SK-N-SH treated with all-trans-retinoic acid at 6 μM for 48 hours (cell line): ENCODE measurements at regions not wholly inside any gene's neighbourhood (a gene's known extent, or its start where the extent isn't known, plus 50 kb on each side); places are given as distances from the start of the nearest gene placed in this dataset.

Source experiments
- ATAC-seq: fragments of 200-7000 bp; cut with Tn5 transposase; 3 replicates; pipeline ENCODE4 v1.9.1; 2020; ENCODE audit warnings: mild to moderate bottlenecking, moderate library complexity
- ARNTL ChIP-seq: fragments of 450-650 bp; formaldehyde crosslinking; IDR thresholded peaks from 2 replicates; pipeline ENCODE4 v1.5.0; 2020; ENCODE audit warnings: low read depth, mild to moderate bottlenecking, moderate library complexity, borderline replicate concordance
- BACH2 ChIP-seq: fragments of 250-450 bp; sonication (Bioruptor Pico); IDR thresholded peaks from 2 replicates; pipeline ENCODE4 v1.9.0; 2021; ENCODE audit warnings: mild to moderate bottlenecking, borderline replicate concordance
- CSDC2 ChIP-seq: fragments of 250-450 bp; sonication (Bioruptor Pico); IDR thresholded peaks from 2 replicates; pipeline ENCODE4 v1.5.0; 2020; ENCODE audit warnings: mild to moderate bottlenecking, moderate library complexity
- ESRRG ChIP-seq: fragments of 250-450 bp; sonication (Bioruptor Pico); IDR thresholded peaks from 2 replicates; pipeline ENCODE4 v1.6.1; 2021; ENCODE audit warnings: mild to moderate bottlenecking
- GLIS3 ChIP-seq: fragments of 250-450 bp; sonication (Bioruptor Pico); IDR thresholded peaks from 2 replicates; pipeline ENCODE4 v1.5.0; 2020; ENCODE audit warnings: mild to moderate bottlenecking, moderate library complexity
- ISL1 ChIP-seq: fragments of 250-450 bp; sonication (Bioruptor Pico); IDR thresholded peaks from 2 replicates; pipeline ENCODE4 v2.1.2; 2022; ENCODE audit warnings: mild to moderate bottlenecking, moderate library complexity
- OSR1 ChIP-seq: fragments of 250-450 bp; sonication (Bioruptor Pico); IDR thresholded peaks from 2 replicates; pipeline ENCODE4 v1.8.0; 2022; ENCODE audit warnings: moderate library complexity, mild to moderate bottlenecking, inconsistent platforms
- RARB ChIP-seq: fragments of 250-450 bp; sonication (Bioruptor Pico); IDR thresholded peaks from 2 replicates; pipeline ENCODE4 v1.8.0; 2021; ENCODE audit warnings: mild to moderate bottlenecking, moderate library complexity
- SNAI2 ChIP-seq: fragments of 250-450 bp; sonication (Bioruptor Pico); IDR thresholded peaks from 2 replicates; pipeline ENCODE4 v1.5.0; 2020; ENCODE audit warnings: mild to moderate bottlenecking, moderate library complexity
- TOX ChIP-seq: fragments of 250-450 bp; sonication (Bioruptor Pico); IDR thresholded peaks from 2 replicates; pipeline ENCODE4 v1.8.0; 2021; ENCODE audit warnings: mild to moderate bottlenecking, moderate library complexity, borderline replicate concordance
- ZFP3 ChIP-seq: fragments of 250-450 bp; sonication (Bioruptor Pico); IDR thresholded peaks from 2 replicates; pipeline ENCODE4 v1.5.0; 2020; ENCODE audit warnings: mild to moderate bottlenecking, moderate library complexity
- ZFP30 ChIP-seq: fragments of 450-650 bp; formaldehyde crosslinking; IDR thresholded peaks from 2 replicates; pipeline ENCODE4 v1.5.0; 2022; ENCODE audit warnings: mild to moderate bottlenecking, moderate library complexity
- ZNF565 ChIP-seq: fragments of 450-650 bp; formaldehyde crosslinking; conservative IDR thresholded peaks from 2 replicates; pipeline ENCODE4 v1.5.0; 2020; ENCODE audit warnings: low read depth, mild to moderate bottlenecking, moderate library complexity
- ZNF70 ChIP-seq: fragments of 450-650 bp; formaldehyde crosslinking; IDR thresholded peaks from 2 replicates; pipeline ENCODE4 v1.5.0; 2020; ENCODE audit warnings: mild to moderate bottlenecking, moderate library complexity
- ZNF8 ChIP-seq: fragments of 450-650 bp; formaldehyde crosslinking; IDR thresholded peaks from 2 replicates; pipeline ENCODE4 v1.5.0; 2020; ENCODE audit warnings: mild to moderate bottlenecking, moderate library complexity
- TF ChIP-seq, protein P1 (sequence below): fragments of 250-450 bp; sonication (Bioruptor Pico); IDR thresholded peaks from 2 replicates; pipeline ENCODE4 v1.8.0; 2020; ENCODE audit warnings: mild to moderate bottlenecking, moderate library complexity, borderline replicate concordance
- TF ChIP-seq, protein P2 (sequence below): fragments of 250-450 bp; sonication (Bioruptor Pico); IDR thresholded peaks from 2 replicates; pipeline ENCODE4 v1.8.0; 2021; ENCODE audit warnings: low read depth, mild to moderate bottlenecking, moderate library complexity, borderline replicate concordance
- TF ChIP-seq, protein P3 (sequence below): fragments of 250-450 bp; sonication (Bioruptor Pico); IDR thresholded peaks from 2 replicates; pipeline ENCODE4 v1.5.0; 2020; ENCODE audit warnings: mild to moderate bottlenecking, moderate library complexity
- TF ChIP-seq, protein P4 (sequence below): fragments of 250-450 bp; sonication (Bioruptor Pico); IDR thresholded peaks from 2 replicates; pipeline ENCODE4 v1.5.1; 2021; ENCODE audit warnings: mild to moderate bottlenecking, moderate library complexity
- TF ChIP-seq, protein P5 (sequence below): fragments of 250-450 bp; sonication (Bioruptor Pico); IDR thresholded peaks from 2 replicates; pipeline ENCODE4 v1.5.1; 2020; ENCODE audit warnings: low read depth, mild to moderate bottlenecking, moderate library complexity

DNA sequence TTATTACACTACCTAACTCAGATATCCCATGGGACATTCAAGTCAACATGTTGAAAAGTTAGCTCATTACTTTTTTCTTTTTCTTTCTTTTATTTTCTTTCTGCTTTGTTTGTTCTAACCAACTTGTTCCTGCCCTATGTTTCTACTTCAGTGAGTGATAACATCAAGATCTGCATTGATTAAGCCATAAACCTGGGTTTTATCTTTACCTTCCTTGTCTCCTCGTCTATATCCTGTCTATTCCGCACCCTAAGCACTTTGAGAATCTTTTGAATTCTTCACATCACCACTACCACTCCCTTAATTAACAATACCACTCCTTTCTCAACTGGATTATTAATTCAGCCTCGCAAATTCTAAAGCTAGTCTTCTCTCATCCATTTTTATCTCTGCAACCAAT is 81.9 kb upstream of the AVPR1A start:
- ATAC-seq = no peak
- no peak for TF ChIP-seq SNAI2 (CRISPR knock-in tag)
- TF ChIP-seq OSR1 (CRISPR knock-in tag) = no peak
- no peak for TF ChIP-seq ZNF8 (CRISPR knock-in tag)
- TF ChIP-seq ZNF565 (CRISPR knock-in tag) = no peak
- TF ChIP-seq CSDC2 (CRISPR knock-in tag) = no peak
- no peak for TF ChIP-seq TOX (CRISPR knock-in tag)
- no peak for TF ChIP-seq ESRRG (CRISPR knock-in tag)
- TF ChIP-seq, protein P1, sequence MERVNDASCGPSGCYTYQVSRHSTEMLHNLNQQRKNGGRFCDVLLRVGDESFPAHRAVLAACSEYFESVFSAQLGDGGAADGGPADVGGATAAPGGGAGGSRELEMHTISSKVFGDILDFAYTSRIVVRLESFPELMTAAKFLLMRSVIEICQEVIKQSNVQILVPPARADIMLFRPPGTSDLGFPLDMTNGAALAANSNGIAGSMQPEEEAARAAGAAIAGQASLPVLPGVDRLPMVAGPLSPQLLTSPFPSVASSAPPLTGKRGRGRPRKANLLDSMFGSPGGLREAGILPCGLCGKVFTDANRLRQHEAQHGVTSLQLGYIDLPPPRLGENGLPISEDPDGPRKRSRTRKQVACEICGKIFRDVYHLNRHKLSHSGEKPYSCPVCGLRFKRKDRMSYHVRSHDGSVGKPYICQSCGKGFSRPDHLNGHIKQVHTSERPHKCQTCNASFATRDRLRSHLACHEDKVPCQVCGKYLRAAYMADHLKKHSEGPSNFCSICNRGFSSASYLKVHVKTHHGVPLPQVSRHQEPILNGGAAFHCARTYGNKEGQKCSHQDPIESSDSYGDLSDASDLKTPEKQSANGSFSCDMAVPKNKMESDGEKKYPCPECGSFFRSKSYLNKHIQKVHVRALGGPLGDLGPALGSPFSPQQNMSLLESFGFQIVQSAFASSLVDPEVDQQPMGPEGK (CRISPR knock-in tag) = no peak
- TF ChIP-seq, protein P2, sequence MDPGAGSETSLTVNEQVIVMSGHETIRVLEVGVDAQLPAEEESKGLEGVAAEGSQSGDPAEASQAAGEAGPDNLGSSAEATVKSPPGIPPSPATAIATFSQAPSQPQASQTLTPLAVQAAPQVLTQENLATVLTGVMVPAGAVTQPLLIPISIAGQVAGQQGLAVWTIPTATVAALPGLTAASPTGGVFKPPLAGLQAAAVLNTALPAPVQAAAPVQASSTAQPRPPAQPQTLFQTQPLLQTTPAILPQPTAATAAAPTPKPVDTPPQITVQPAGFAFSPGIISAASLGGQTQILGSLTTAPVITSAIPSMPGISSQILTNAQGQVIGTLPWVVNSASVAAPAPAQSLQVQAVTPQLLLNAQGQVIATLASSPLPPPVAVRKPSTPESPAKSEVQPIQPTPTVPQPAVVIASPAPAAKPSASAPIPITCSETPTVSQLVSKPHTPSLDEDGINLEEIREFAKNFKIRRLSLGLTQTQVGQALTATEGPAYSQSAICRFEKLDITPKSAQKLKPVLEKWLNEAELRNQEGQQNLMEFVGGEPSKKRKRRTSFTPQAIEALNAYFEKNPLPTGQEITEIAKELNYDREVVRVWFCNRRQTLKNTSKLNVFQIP (CRISPR knock-in tag) = no peak
- TF ChIP-seq, protein P3, sequence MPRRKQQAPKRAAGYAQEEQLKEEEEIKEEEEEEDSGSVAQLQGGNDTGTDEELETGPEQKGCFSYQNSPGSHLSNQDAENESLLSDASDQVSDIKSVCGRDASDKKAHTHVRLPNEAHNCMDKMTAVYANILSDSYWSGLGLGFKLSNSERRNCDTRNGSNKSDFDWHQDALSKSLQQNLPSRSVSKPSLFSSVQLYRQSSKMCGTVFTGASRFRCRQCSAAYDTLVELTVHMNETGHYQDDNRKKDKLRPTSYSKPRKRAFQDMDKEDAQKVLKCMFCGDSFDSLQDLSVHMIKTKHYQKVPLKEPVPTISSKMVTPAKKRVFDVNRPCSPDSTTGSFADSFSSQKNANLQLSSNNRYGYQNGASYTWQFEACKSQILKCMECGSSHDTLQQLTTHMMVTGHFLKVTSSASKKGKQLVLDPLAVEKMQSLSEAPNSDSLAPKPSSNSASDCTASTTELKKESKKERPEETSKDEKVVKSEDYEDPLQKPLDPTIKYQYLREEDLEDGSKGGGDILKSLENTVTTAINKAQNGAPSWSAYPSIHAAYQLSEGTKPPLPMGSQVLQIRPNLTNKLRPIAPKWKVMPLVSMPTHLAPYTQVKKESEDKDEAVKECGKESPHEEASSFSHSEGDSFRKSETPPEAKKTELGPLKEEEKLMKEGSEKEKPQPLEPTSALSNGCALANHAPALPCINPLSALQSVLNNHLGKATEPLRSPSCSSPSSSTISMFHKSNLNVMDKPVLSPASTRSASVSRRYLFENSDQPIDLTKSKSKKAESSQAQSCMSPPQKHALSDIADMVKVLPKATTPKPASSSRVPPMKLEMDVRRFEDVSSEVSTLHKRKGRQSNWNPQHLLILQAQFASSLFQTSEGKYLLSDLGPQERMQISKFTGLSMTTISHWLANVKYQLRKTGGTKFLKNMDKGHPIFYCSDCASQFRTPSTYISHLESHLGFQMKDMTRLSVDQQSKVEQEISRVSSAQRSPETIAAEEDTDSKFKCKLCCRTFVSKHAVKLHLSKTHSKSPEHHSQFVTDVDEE = no peak
- no peak for TF ChIP-seq ZNF70 (CRISPR knock-in tag)
- TF ChIP-seq ARNTL (CRISPR knock-in tag) = no peak
- TF ChIP-seq, protein P4, sequence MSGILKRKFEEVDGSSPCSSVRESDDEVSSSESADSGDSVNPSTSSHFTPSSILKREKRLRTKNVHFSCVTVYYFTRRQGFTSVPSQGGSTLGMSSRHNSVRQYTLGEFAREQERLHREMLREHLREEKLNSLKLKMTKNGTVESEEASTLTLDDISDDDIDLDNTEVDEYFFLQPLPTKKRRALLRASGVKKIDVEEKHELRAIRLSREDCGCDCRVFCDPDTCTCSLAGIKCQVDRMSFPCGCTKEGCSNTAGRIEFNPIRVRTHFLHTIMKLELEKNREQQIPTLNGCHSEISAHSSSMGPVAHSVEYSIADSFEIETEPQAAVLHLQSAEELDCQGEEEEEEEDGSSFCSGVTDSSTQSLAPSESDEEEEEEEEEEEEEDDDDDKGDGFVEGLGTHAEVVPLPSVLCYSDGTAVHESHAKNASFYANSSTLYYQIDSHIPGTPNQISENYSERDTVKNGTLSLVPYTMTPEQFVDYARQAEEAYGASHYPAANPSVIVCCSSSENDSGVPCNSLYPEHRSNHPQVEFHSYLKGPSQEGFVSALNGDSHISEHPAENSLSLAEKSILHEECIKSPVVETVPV (CRISPR knock-in tag) = no peak
- no peak for TF ChIP-seq ZFP30

DNA sequence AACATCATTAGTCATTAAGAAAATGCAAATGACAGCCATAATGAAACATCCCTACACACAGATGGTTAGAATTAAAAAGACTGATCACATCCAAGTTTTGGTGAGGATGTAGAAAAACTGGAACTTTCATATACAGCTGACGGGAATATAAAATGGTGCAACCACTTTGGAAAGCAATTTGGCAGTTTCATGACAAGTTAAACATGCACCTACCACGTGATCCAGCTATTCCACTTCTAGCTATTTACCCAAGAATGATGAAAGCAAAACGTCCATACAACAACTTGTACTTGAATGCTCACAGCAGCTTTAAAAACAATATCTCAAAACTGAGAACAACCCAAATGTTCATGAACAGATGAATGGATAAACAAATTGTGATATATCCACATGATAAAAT is 77.9 kb upstream of the AVPR1A start:
- no peak for ATAC-seq
- TF ChIP-seq, protein P5, sequence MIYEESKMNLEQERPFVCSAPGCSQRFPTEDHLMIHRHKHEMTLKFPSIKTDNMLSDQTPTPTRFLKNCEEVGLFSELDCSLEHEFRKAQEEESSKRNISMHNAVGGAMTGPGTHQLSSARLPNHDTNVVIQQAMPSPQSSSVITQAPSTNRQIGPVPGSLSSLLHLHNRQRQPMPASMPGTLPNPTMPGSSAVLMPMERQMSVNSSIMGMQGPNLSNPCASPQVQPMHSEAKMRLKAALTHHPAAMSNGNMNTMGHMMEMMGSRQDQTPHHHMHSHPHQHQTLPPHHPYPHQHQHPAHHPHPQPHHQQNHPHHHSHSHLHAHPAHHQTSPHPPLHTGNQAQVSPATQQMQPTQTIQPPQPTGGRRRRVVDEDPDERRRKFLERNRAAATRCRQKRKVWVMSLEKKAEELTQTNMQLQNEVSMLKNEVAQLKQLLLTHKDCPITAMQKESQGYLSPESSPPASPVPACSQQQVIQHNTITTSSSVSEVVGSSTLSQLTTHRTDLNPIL (CRISPR knock-in tag) = no peak
- no peak for TF ChIP-seq ESRRG (CRISPR knock-in tag)
- TF ChIP-seq ZFP3 (CRISPR knock-in tag) = no peak
- no peak for TF ChIP-seq BACH2 (CRISPR knock-in tag)
- TF ChIP-seq, protein P1 (CRISPR knock-in tag) = no peak
- no peak for TF ChIP-seq CSDC2 (CRISPR knock-in tag)
- TF ChIP-seq ZNF565 (CRISPR knock-in tag) = no peak
- TF ChIP-seq RARB = no peak
- no peak for TF ChIP-seq ZNF70 (CRISPR knock-in tag)
- TF ChIP-seq ZFP30 = no peak

DNA sequence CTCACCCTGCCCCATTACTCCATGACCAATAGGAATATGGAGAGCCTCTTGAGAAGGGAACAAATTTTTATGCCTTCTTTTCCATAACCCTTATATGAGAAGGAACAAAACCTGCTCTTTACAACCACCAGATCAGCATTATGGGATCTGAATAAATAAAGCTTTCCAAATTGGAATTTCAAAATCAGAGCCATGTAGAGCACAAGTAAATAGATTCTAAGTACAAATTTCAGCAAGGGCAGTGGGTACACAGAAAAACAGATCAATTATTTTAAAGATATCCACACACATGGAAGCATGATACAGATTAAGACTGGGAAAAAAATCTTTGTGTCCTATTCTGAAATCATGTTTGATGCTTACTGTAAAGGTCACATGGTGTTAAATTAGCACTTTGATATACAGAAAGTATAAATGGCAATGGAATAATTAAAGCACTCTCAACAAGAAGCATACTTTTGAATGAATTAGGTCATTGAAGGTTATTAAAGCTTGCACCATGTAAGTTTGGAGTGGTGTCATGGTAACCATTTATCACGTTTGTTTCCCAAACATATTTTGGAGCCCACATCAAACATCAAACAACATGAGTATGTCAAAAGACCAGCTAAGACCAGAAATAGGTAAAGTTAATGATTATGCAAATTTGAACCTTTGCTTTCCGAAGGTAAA is 75.9 kb upstream of the AVPR1A start:
- ATAC-seq = no peak
- TF ChIP-seq TOX (CRISPR knock-in tag) (no peak), CSDC2 (CRISPR knock-in tag) (no peak), GLIS3 (CRISPR knock-in tag) (no peak), ESRRG (CRISPR knock-in tag) (no peak), ARNTL (CRISPR knock-in tag) (no peak), ISL1 (no peak), ZFP30 (no peak), ZNF70 (CRISPR knock-in tag) (no peak)
- TF ChIP-seq, protein P1 (CRISPR knock-in tag) = no peak
- TF ChIP-seq, protein P4 (CRISPR knock-in tag) = no peak
